ENCODE measurements at regions not wholly inside any gene's neighbourhood (a gene's known extent, or its start where the extent isn't known, plus 50 kb on each side); places are given as distances from the start of the nearest gene placed in this dataset.
"Not testable (repeated sequence)": the region's sequence is repeated elsewhere in the genome, so short reads cannot be mapped to it uniquely, and the experiment has no call there.

- TF ChIP-seq CTCF (IDR thresholded peaks at IDR 0.05; ENCODE audit: insufficient read depth, low read depth, low read length); EZH2 (IDR thresholded peaks at IDR 0.05; ENCODE audit: insufficient read depth, low read length): not testable (repeated sequence)
Measured at GRCh38 chr2:89957236-89957635, 1265.8 kb downstream of the RPIA start.
